Bronchial epithelial cell (primary cell): ENCODE measurements at regions not wholly inside any gene's neighbourhood (a gene's known extent, or its start where the extent isn't known, plus 50 kb on each side); places are given as distances from the start of the nearest gene placed in this dataset.

Experiments used
- DNase-seq: peaks from one replicate; pipeline ENCODE4 v3.0.0-alpha.2; 2010; ENCODE audit warnings: low read depth
- FAIRE-seq: peaks from 2 replicates; lab custom pipeline; 2011; peaks lifted over from hg19 to GRCh38; lab: Jason Lieb, UNC
- H3K27me3 ChIP-seq: 2 replicates; pipeline ENCODE4 v1.5.1; 2011; ENCODE audit warnings: low read length; ENCODE audit not compliant: control insufficient read depth, insufficient read depth
- H3K36me3 ChIP-seq: 2 replicates; pipeline ENCODE4 v1.5.1; 2011; ENCODE audit warnings: low read length; ENCODE audit not compliant: control insufficient read depth, insufficient read depth
- H3K4me3 ChIP-seq: 2 replicates; pipeline ENCODE4 v1.5.1; 2011; ENCODE audit warnings: mild to moderate bottlenecking, low read depth, low read length, control low read depth
- TF ChIP-seq, protein P1 (sequence below): IDR thresholded peaks from 2 replicates; pipeline ENCODE4 v1.5.1; 2011; ENCODE audit warnings: mild to moderate bottlenecking, moderate library complexity, low read length, control low read depth, inconsistent platforms; ENCODE audit not compliant: insufficient read depth, severe bottlenecking

DNA sequence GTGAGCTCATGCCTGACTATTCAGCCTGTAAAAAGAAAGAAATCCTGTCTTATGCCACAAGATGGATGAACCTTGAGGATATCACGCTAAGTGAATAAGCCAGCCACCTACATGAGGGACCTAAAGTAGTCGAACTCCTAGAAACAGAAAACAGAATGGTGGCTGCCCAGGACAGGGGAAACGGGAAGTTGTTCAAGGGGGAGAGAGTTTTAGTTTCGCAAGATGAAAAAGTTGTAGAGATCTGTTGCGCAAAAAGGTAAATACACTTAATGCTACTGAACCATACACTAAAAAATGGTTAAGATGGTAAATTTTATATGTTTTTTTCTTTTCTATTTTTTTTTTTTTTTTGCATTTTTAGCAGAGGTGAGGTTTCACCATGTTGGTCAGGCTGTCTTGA lies 74.1 kb upstream of the RALY start:
- Histone ChIP-seq H3K4me3 (no peak overlapping the region), H3K36me3 (no peaks in the 10 kb centered on the region), H3K27me3 (no peaks in the 10 kb centered on the region)
- FAIRE-seq = no peak
- DNase-seq = no peak
- TF ChIP-seq, protein P1, sequence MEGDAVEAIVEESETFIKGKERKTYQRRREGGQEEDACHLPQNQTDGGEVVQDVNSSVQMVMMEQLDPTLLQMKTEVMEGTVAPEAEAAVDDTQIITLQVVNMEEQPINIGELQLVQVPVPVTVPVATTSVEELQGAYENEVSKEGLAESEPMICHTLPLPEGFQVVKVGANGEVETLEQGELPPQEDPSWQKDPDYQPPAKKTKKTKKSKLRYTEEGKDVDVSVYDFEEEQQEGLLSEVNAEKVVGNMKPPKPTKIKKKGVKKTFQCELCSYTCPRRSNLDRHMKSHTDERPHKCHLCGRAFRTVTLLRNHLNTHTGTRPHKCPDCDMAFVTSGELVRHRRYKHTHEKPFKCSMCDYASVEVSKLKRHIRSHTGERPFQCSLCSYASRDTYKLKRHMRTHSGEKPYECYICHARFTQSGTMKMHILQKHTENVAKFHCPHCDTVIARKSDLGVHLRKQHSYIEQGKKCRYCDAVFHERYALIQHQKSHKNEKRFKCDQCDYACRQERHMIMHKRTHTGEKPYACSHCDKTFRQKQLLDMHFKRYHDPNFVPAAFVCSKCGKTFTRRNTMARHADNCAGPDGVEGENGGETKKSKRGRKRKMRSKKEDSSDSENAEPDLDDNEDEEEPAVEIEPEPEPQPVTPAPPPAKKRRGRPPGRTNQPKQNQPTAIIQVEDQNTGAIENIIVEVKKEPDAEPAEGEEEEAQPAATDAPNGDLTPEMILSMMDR = no peak

DNA sequence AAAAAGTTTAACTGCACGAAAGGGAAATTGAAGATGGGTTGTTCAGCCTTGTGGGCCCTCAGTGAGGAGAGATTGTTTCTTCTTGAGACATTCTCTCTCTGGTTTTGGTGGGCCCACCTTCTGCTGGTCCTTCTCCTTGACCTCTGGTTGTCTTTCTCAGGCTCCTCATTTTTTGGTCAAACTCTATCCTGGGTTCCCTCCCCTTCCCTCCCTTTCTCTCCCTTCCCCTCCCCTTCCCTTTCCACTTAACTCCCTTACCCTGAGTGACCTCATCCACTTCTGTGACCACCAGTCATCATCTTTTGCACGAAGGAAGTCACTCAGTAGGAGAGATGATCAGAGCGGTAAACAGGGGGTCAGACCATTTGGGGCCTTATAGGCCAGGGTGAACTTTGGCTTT lies 71.5 kb upstream of the RALY start:
- no peaks in the 10 kb centered on the region for H3K27me3 ChIP-seq
- H3K4me3 ChIP-seq = no peak overlapping the region
- H3K36me3 ChIP-seq = no peaks in the 10 kb centered on the region
- DNase-seq (no peak), FAIRE-seq (no peak)
- TF ChIP-seq, protein P1 = no peak

DNA sequence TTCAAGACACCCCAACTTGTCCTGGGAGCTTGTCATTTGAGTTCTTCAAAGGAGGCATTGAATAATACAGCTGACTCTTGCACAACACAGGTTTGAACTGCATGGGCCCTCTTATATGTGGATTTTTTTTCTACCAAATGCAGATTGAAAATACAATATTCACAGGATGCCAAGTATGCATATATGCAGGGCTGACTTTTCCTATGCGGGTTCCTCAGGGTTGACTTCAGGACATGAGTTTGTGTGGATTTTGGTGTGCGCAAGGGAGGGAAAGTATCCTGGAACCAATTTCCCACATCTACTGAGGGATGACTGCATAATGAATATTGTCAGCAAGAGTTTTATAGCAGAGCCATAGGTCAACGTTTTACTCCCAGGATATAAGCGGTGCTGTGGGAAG lies 70.0 kb upstream of the RALY start:
- H3K4me3 ChIP-seq = no peak overlapping the region
- DNase-seq (no peak), FAIRE-seq (no peak)
- H3K27me3 ChIP-seq = no peaks in the 10 kb centered on the region
- H3K36me3 ChIP-seq = no peaks in the 10 kb centered on the region
- TF ChIP-seq, protein P1 = no peak

DNA sequence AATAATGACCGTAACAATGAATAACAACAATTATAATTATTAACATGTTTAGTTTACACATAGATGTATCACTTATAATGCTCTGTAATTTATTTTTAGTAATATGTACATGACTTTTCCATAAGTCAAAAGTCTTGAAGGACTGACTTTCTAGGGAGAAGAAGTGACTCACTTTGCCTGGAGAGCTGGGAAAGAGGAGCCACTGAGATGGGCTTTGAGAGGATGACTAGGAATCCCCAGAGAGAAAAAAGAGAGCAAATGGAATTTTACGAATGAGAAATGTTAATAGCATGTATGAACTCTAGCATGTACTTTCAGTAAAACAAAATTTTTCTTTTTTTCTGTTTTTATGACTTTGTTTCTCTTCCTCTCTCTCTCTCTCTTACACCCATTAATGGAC lies 67.8 kb upstream of the RALY start:
- DNase-seq (no peak), FAIRE-seq (no peak)
- no peaks in the 10 kb centered on the region for H3K27me3 ChIP-seq
- no peaks in the 10 kb centered on the region for H3K36me3 ChIP-seq
- TF ChIP-seq, protein P1 = no peak
- H3K4me3 ChIP-seq = no peak overlapping the region

DNA sequence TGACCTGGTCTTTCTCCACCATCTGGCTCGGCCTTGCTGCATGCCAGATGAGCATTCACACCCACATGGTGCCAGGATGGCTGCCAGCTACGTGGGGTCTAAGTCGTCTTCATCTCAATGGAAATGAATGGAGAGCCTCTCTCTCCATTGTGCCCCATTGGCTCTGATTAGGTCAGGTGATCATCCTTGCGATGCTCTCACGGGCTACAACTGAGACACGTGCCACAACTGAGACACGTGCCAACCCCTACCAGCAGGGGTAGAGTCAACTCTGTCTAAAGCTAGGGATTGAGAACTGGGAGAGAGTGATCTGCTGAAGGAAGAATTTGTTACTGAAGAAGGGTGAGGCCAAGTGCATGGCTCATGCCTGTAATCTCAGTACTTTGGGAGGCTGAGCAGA lies 67.3 kb upstream of the RALY start:
- H3K27me3 ChIP-seq = no peaks in the 10 kb centered on the region
- H3K36me3 ChIP-seq = no peaks in the 10 kb centered on the region
- no peak overlapping the region for H3K4me3 ChIP-seq
- DNase-seq = no peak
- FAIRE-seq = peak; percentile 84
- TF ChIP-seq, protein P1 = no peak

DNA sequence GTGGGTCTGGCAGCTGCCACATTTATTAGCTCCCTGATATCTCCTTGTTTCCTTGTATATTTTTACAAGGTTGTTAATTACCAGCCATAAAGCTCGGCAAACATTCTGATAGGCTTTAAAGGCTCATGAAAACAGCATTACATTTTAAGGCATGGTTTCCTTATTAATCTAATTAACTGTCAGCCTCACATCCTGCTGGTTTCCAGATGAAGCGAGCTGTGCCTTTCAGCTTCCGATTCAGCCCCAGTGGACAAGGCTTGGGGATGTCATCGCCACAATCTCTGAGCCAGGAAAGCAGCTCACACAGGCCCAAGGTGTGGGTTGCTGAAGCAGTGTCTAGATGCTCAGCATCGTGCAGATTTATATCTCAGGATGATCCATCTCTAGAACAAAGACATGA lies 66.0 kb upstream of the RALY start:
- no peak overlapping the region for H3K4me3 ChIP-seq
- no peak for DNase-seq
- no peaks in the 10 kb centered on the region for H3K27me3 ChIP-seq
- H3K36me3 ChIP-seq = no peaks in the 10 kb centered on the region
- FAIRE-seq = peak; percentile 88
- TF ChIP-seq, protein P1 = no peak
